Colonic mucosa (tissue), 4 donors: ENCODE measurements at regions not wholly inside any gene's neighbourhood (a gene's known extent, or its start where the extent isn't known, plus 50 kb on each side); places are given as distances from the start of the nearest gene placed in this dataset.

Experiments
- DNase-seq: peaks from one replicate; pipeline ENCODE4 v3.0.0-alpha.2; 2020
- H3K27ac ChIP-seq: fragments of 200-600 bp; one replicate; pipeline ENCODE4 v1.8.0; 2021
- H3K27me3 ChIP-seq: fragments of 200-600 bp; one replicate; pipeline ENCODE4 v1.8.0; 2021
- H3K36me3 ChIP-seq: fragments of 200-600 bp; one replicate; pipeline ENCODE4 v1.8.0; 2021
- H3K4me1 ChIP-seq: fragments of 200-600 bp; one replicate; pipeline ENCODE4 v1.8.0; 2021; ENCODE audit warnings: mild to moderate bottlenecking
- H3K4me3 ChIP-seq: fragments of 200-600 bp; one replicate; pipeline ENCODE4 v1.8.0; 2021
- H3K9ac ChIP-seq, 2 donors: one replicate each; pipeline ENCODE4 v1.7.0; 2013; ENCODE audit warnings: control low read depth in 2 of 2, low read depth in 2 of 2, low read length in 2 of 2
- H3K9me3 ChIP-seq: fragments of 200-600 bp; one replicate; pipeline ENCODE4 v1.8.0; 2021
- CTCF ChIP-seq: fragments of 200-600 bp; IDR thresholded peaks from one replicate; pipeline ENCODE4 v1.8.0; 2022; ENCODE audit warnings: antibody characterized with exemption, mild to moderate bottlenecking
- intact Hi-C: fragments of 100-400 bp; cut with DNase I; formaldehyde crosslinking; loops from one replicate; pipeline ENCODE4 v1.14.1; 2022
- donor health status: healthy.
- donor health status: DM: no; HTN: no; CAD: no.
- donor health status: DM: no; HTN: no; CAD: no.

GRCh38 chr6:11659757-11660156, 118.8 kb downstream of the ADTRP start:
- intact Hi-C loops = loop anchor here (5.0 kb wide), 2 partner anchors 573 to 948 kb away; no protein-coding TSS in a partner anchor
- Histone ChIP-seq H3K4me3 (no peak overlapping the region), H3K27ac (no peak overlapping the region), H3K9me3 (no peaks in the 10 kb centered on the region), H3K27me3 (no peaks in the 10 kb centered on the region), H3K9ac (no peak overlapping the region), H3K36me3 (no peaks in the 10 kb centered on the region), H3K4me1 (no peaks in the 10 kb centered on the region)
- TF ChIP-seq CTCF = no peak
- DNase-seq = no peak

- Histone ChIP-seq H3K27ac (no peak overlapping the region), H3K9ac (no peak overlapping the region), H3K36me3 (no peaks in the 10 kb centered on the region), H3K9me3 (no peaks in the 10 kb centered on the region), H3K4me1 (no peaks in the 10 kb centered on the region), H3K4me3 (no peak overlapping the region), H3K27me3 (no peaks in the 10 kb centered on the region)
- no peak for TF ChIP-seq CTCF
- no peak for DNase-seq
- intact Hi-C loops = no loop called here
Observed at GRCh38 chr6:11662323-11662722, 116.3 kb downstream of the ADTRP start.

GRCh38 chr6:11663519-11663918, 115.1 kb downstream of the ADTRP start:
- Histone ChIP-seq H3K27ac (no peak overlapping the region), H3K4me1 (no peaks in the 10 kb centered on the region), H3K4me3 (no peak overlapping the region), H3K9me3 (no peaks in the 10 kb centered on the region), H3K27me3 (no peaks in the 10 kb centered on the region), H3K36me3 (no peaks in the 10 kb centered on the region), H3K9ac (no peak overlapping the region)
- intact Hi-C loops = no loop called here
- DNase-seq = no peak
- TF ChIP-seq CTCF = no peak
